Calu3 (cell line): ENCODE measurements at regions not wholly inside any gene's neighbourhood (a gene's known extent, or its start where the extent isn't known, plus 50 kb on each side); places are given as distances from the start of the nearest gene placed in this dataset.
"Not testable (repeated sequence)": the region's sequence is repeated elsewhere in the genome, so short reads cannot be mapped to it uniquely, and the experiment has no call there.

Source experiments
- BruUV-seq: library from RNA; stranded (reverse); fragments of 400-500 nt; replicated peaks from 2 replicates; lab custom pipeline; 2021; lab: Mats Ljungman, UMichigan
- CTCF ChIA-PET: fragments of 300-600 bp; sonication (Branson Sonifier 250); formaldehyde crosslinking; loops from one replicate; lab custom pipeline; 2022; ENCODE audit warnings: antibody characterized with exemption; lab: Charles Lee
- DNase-seq: peaks from one replicate; pipeline ENCODE4 v3.0.0; 2022
- H3K27ac Mint-ChIP-seq: one replicate; pipeline ENCODE4 v1.8.0; 2022; ENCODE audit warnings: mixed read lengths; ENCODE audit not compliant: unreplicated experiment
- H3K27me3 Mint-ChIP-seq: one replicate; pipeline ENCODE4 v1.8.0; 2022; ENCODE audit warnings: mixed read lengths; ENCODE audit not compliant: unreplicated experiment
- H3K36me3 Mint-ChIP-seq: one replicate; pipeline ENCODE4 v1.8.0; 2022; ENCODE audit warnings: mild to moderate bottlenecking, moderate library complexity, mixed read lengths; ENCODE audit not compliant: insufficient read depth, unreplicated experiment
- H3K4me1 Mint-ChIP-seq: one replicate; pipeline ENCODE4 v1.8.0; 2022; ENCODE audit warnings: mild to moderate bottlenecking, low read depth, mixed read lengths; ENCODE audit not compliant: unreplicated experiment
- H3K4me3 Mint-ChIP-seq: one replicate; pipeline ENCODE4 v1.8.0; 2022; ENCODE audit warnings: mild to moderate bottlenecking, low read depth, moderate library complexity, mixed read lengths; ENCODE audit not compliant: unreplicated experiment
- H3K9me3 Mint-ChIP-seq: one replicate; pipeline ENCODE4 v1.8.0; 2022; ENCODE audit warnings: low read depth, mixed read lengths; ENCODE audit not compliant: unreplicated experiment
- intact Hi-C: fragments of 100-400 bp; cut with micrococcal nuclease; formaldehyde crosslinking; loops from one replicate; pipeline ENCODE4 v1.10.0; 2022; ENCODE audit not compliant: unreplicated experiment
- TF ChIP-seq, protein P1 (sequence below): fragments of 200-600 bp; IDR thresholded peaks from one replicate; pipeline ENCODE4 v1.8.0; 2022; ENCODE audit warnings: antibody characterized with exemption; ENCODE audit not compliant: unreplicated experiment

DNA sequence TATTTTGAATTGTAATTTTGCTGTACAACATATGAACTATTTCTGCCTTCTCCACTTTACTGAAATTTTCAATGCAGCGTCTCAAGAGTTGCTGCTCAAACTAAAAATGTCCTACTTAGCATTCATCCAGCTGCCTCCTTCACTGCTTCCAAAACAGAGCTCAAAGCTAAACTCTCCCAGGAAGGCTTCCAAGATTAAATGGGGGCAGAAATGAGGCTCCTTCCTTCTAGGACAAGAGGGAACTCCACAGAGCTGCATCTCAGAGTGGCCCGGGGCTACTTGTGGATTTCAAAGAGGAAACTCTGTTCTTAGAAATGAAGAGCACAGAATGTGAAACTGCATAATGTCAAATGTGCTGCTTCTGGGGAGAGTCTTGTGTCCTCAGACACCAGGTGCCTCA is 295.9 kb upstream of the NCAM1 start:
- TF ChIP-seq, protein P1, sequence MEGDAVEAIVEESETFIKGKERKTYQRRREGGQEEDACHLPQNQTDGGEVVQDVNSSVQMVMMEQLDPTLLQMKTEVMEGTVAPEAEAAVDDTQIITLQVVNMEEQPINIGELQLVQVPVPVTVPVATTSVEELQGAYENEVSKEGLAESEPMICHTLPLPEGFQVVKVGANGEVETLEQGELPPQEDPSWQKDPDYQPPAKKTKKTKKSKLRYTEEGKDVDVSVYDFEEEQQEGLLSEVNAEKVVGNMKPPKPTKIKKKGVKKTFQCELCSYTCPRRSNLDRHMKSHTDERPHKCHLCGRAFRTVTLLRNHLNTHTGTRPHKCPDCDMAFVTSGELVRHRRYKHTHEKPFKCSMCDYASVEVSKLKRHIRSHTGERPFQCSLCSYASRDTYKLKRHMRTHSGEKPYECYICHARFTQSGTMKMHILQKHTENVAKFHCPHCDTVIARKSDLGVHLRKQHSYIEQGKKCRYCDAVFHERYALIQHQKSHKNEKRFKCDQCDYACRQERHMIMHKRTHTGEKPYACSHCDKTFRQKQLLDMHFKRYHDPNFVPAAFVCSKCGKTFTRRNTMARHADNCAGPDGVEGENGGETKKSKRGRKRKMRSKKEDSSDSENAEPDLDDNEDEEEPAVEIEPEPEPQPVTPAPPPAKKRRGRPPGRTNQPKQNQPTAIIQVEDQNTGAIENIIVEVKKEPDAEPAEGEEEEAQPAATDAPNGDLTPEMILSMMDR: no peak
- Mint-ChIP-seq H3K9me3 (no peaks in the 10 kb centered on the region), H3K27ac (no peak overlapping the region), H3K27me3 (no peaks in the 10 kb centered on the region), H3K36me3 (no peaks in the 10 kb centered on the region), H3K4me3 (no peak overlapping the region), H3K4me1 (peaks cover 5% of the 10 kb centered on the region)
- CTCF ChIA-PET: no interaction called here
- no TSS peak for BruUV-seq
- no peak for DNase-seq
- intact Hi-C loops: no loop called here

DNA sequence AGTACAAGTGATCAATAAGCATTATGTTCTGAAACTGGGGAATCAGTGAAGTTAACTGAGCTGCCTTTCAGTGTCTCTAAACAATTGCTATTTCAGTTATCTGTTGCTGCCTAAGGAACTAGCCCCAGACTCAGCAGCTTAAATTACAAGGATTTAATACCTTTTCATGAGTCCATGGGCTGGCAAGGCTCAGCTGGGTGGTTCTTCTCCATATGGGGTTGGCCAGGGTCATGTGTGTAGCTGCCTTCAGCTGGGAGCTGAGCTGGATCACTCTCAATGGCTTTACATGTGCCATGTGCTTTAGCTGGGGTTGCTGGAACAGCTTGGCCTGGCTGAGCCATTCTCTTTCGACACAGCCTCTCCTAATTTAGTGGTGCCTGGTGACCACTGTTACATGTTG is 295.0 kb upstream of the NCAM1 start:
- TF ChIP-seq, protein P1: no peak
- CTCF ChIA-PET: no interaction called here
- no peaks in the 10 kb centered on the region for H3K36me3 Mint-ChIP-seq
- no peaks in the 10 kb centered on the region for H3K9me3 Mint-ChIP-seq
- no peak overlapping the region for H3K4me3 Mint-ChIP-seq
- DNase-seq: no peak
- H3K4me1 Mint-ChIP-seq: no peaks in the 10 kb centered on the region
- no peaks in the 10 kb centered on the region for H3K27me3 Mint-ChIP-seq
- H3K27ac Mint-ChIP-seq: no peak overlapping the region
- intact Hi-C loops: no loop called here
- BruUV-seq: no TSS peak

DNA sequence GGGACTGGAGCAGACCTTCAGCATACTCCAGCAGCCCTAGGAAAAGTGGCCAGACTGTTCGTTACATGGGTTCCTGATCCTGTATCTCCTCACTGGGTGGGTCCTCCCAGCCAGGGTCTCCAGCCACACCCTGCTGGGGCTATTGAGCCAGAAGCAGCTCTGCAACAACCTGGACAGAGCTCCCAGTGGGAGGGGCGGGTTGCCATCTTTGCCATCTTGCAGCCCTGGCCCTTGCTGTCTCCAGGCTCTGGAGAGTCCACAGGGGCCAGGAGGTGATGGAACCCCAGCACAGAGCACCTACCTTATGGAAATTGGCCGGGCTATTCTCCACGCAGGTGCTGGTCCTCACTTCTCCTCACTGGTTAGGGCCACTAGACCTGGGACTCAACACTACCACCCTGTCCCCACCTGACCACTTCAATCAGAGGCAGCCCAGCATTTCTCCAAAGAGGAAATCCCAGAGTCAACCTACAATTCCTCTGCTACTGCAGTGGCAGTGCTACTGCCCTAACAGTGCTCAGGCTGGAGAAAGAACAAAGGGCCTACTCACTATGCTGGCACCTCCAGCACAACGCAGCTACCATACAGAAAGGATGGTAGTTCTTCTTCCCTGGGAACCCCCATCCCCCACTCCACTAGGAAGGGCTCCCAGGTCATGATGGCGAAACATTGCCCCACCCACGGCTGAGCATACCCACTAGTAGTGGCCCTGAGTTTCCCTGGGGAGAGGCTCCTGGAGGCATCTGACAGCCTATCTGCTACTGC is 290.2 kb upstream of the NCAM1 start:
- Mint-ChIP-seq H3K4me3 (no peak overlapping the region), H3K36me3 (no peaks in the 10 kb centered on the region), H3K4me1 (no peaks in the 10 kb centered on the region), H3K9me3 (peaks cover 4% of the 10 kb centered on the region), H3K27me3 (no peaks in the 10 kb centered on the region), H3K27ac (no peak overlapping the region)
- BruUV-seq: no TSS peak
- CTCF ChIA-PET: interaction anchor here (1.7 kb wide), 1 partner anchor 10 kb away, joined by 4 read pairs; no protein-coding TSS in a partner anchor
- TF ChIP-seq, protein P1: no peak
- DNase-seq: no peak
- intact Hi-C loops: no loop called here

DNA sequence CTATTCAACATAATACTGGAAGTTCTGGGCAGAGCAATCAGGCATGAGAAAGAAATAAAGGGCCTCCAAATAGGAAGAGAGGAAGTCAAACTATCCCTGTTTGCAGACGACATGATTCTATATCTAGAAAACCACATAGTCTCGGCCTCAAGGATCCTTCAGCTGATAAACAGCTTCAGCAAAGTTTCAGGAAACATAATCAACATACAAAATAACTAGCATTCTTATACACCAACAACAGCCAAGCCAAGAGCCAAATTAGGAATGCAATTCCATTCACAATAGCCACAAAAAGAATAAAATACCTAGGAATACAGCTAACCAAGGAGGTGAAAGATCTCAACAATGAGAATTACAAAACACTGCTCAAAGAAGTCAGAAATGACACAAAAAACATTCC is 287.8 kb upstream of the NCAM1 start:
- CTCF ChIA-PET, H3K27ac Mint-ChIP-seq, H3K4me3 Mint-ChIP-seq, H3K4me1 Mint-ChIP-seq, H3K9me3 Mint-ChIP-seq, H3K27me3 Mint-ChIP-seq, BruUV-seq, intact Hi-C loops, H3K36me3 Mint-ChIP-seq, DNase-seq: not testable (repeated sequence)

DNA sequence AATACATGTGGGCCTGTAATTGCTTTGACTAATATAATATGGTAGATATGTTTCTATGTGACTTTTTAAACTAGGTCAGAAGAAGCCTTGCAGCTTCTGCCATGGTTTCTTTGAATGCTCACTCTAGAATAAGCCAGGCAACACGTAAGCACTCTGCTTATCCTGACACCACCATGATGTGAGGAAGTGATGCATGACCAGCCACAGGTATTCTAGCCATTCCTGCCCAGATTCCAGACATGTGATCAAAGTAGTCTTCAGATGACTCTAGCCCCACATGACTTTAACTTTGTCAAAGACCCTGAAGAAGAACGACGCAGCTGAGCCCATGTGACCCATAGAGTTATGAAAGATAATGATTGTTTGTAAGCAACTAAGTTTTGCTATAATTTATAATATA is 276.1 kb upstream of the NCAM1 start:
- Mint-ChIP-seq H3K36me3 (no peaks in the 10 kb centered on the region), H3K4me1 (no peaks in the 10 kb centered on the region), H3K9me3 (peaks cover 6% of the 10 kb centered on the region), H3K4me3 (no peak overlapping the region), H3K27me3 (no peaks in the 10 kb centered on the region), H3K27ac (no peak overlapping the region)
- intact Hi-C loops: no loop called here
- DNase-seq: no peak
- CTCF ChIA-PET: no interaction called here
- TF ChIP-seq, protein P1: no peak
- no TSS peak for BruUV-seq
